HEK293 (cell line): ENCODE measurements at regions not wholly inside any gene's neighbourhood (a gene's known extent, or its start where the extent isn't known, plus 50 kb on each side); places are given as distances from the start of the nearest gene placed in this dataset.

Experiments used
- CTCF ChIA-PET: fragments of 350-600 bp; formaldehyde crosslinking; extraction: SDS; loops from one replicate; lab custom pipeline; 2021; ENCODE audit warnings: antibody characterized with exemption; lab: Yijun Ruan, JAX
- POLR2A ChIA-PET: fragments of 300-600 bp; formaldehyde crosslinking; extraction: SDS; loops from one replicate; lab custom pipeline; 2020; ENCODE audit warnings: antibody characterized with exemption, inconsistent platforms; lab: Yijun Ruan, JAX
- H3K27ac ChIP-seq: fragments of 200-500 bp; sonication (Bioruptor generic); 2 replicates; pipeline ENCODE4 v1.5.1; 2014; ENCODE audit warnings: low read depth, low read length, control low read depth, inconsistent platforms; ENCODE audit errors: extremely low read depth
- H3K36me3 ChIP-seq, 2 experiments: fragments of 200-500 bp in 1 of 2; sonication (Bioruptor generic) in 1 of 2; 1 replicate in 1 of 2; 2 replicates in 1 of 2; pipeline ENCODE4 v1.5.1; 2014 to 2017; ENCODE audit warnings: inconsistent platforms in 2 of 2, low read length in 2 of 2; ENCODE audit not compliant: control insufficient read depth in 2 of 2, insufficient read depth in 1 of 2
- H3K4me1 ChIP-seq: fragments of 200-500 bp; sonication (Bioruptor generic); 2 replicates; pipeline ENCODE4 v1.5.1; 2014; ENCODE audit warnings: mild to moderate bottlenecking, low read length, inconsistent platforms; ENCODE audit not compliant: control insufficient read depth, insufficient read depth
- H3K4me3 ChIP-seq: 2 replicates; pipeline ENCODE4 v1.5.1; 2011; ENCODE audit warnings: low read depth, mild to moderate bottlenecking, control low read depth, low read length, moderate library complexity
- H3K9me3 ChIP-seq: fragments of 200-500 bp; sonication (Bioruptor generic); 2 replicates; pipeline ENCODE4 v1.5.1; 2014; ENCODE audit warnings: low read depth, low read length, inconsistent platforms; ENCODE audit not compliant: control insufficient read depth, insufficient read depth
- HOXC10 ChIP-seq: sonication (generic); formaldehyde crosslinking; IDR thresholded peaks from 2 replicates; pipeline ENCODE4 v1.8.1; 2023; ENCODE audit warnings: mild to moderate bottlenecking, missing genetic modification reagents
- IKZF3 ChIP-seq: fragments of 450-650 bp; IDR thresholded peaks from 2 replicates; pipeline ENCODE4 v1.5.0; 2018; ENCODE audit warnings: missing biosample characterization, mild to moderate bottlenecking, missing genetic modification characterization, moderate library complexity
- MYNN ChIP-seq: fragments of 450-650 bp; formaldehyde crosslinking; IDR thresholded peaks from 2 replicates; pipeline ENCODE4 v1.5.1; 2016; ENCODE audit warnings: missing biosample characterization, missing genetic modification characterization, borderline replicate concordance
- SP7 ChIP-seq: fragments of 450-650 bp; formaldehyde crosslinking; IDR thresholded peaks from 2 replicates; pipeline ENCODE4 v1.5.1; 2016; ENCODE audit warnings: missing biosample characterization, missing genetic modification characterization
- ZFHX2 ChIP-seq: fragments of 450-650 bp; formaldehyde crosslinking; conservative IDR thresholded peaks from 2 replicates; pipeline ENCODE4 v1.5.1; 2016; ENCODE audit warnings: missing biosample characterization, missing genetic modification characterization
- ZFP3 ChIP-seq: fragments of 450-650 bp; formaldehyde crosslinking; IDR thresholded peaks from 2 replicates; pipeline ENCODE4 v1.5.1; 2016; ENCODE audit warnings: low read depth, missing biosample characterization, missing genetic modification characterization
- ZIC2 ChIP-seq: fragments of 450-650 bp; formaldehyde crosslinking; IDR thresholded peaks from 2 replicates; pipeline ENCODE4 v1.5.1; 2016; ENCODE audit warnings: missing biosample characterization, missing genetic modification characterization
- ZNF140 ChIP-seq: fragments of 450-650 bp; formaldehyde crosslinking; IDR thresholded peaks from 2 replicates; pipeline ENCODE4 v1.5.1; 2016; ENCODE audit warnings: missing biosample characterization, missing genetic modification characterization
- ZNF2 ChIP-seq: fragments of 450-650 bp; formaldehyde crosslinking; IDR thresholded peaks from 2 replicates; pipeline ENCODE4 v1.5.1; 2016; ENCODE audit warnings: missing biosample characterization, missing genetic modification characterization
- ZNF211 ChIP-seq: fragments of 450-650 bp; formaldehyde crosslinking; IDR thresholded peaks from 2 replicates; pipeline ENCODE4 v1.5.1; 2016; ENCODE audit warnings: low read depth, missing biosample characterization, missing genetic modification characterization
- ZNF248 ChIP-seq: fragments of 450-650 bp; formaldehyde crosslinking; IDR thresholded peaks from 2 replicates; pipeline ENCODE4 v1.5.1; 2017; ENCODE audit warnings: missing biosample characterization, missing genetic modification characterization
- ZNF311 ChIP-seq: fragments of 450-650 bp; formaldehyde crosslinking; IDR thresholded peaks from 2 replicates; pipeline ENCODE4 v1.5.1; 2017; ENCODE audit warnings: missing biosample characterization, missing genetic modification characterization, borderline replicate concordance
- ZNF354C ChIP-seq: fragments of 450-650 bp; formaldehyde crosslinking; IDR thresholded peaks from 2 replicates; pipeline ENCODE4 v1.5.1; 2016; ENCODE audit warnings: missing biosample characterization, missing genetic modification characterization, low read depth, borderline replicate concordance
- ZNF501 ChIP-seq: fragments of 450-650 bp; formaldehyde crosslinking; IDR thresholded peaks from 2 replicates; pipeline ENCODE4 v1.5.1; 2016; ENCODE audit warnings: missing biosample characterization, missing genetic modification characterization
- ZNF621 ChIP-seq: fragments of 450-650 bp; formaldehyde crosslinking; IDR thresholded peaks from 2 replicates; pipeline ENCODE4 v1.5.1; 2017; ENCODE audit warnings: missing biosample characterization, missing genetic modification characterization
- ZNF792 ChIP-seq: fragments of 450-650 bp; formaldehyde crosslinking; IDR thresholded peaks from 2 replicates; pipeline ENCODE4 v1.5.1; 2016; ENCODE audit warnings: missing biosample characterization, missing genetic modification characterization
- TF ChIP-seq, protein P1 (sequence below): fragments of 450-650 bp; formaldehyde crosslinking; IDR thresholded peaks from 2 replicates; pipeline ENCODE4 v1.5.1; 2017; ENCODE audit warnings: missing biosample characterization, missing genetic modification characterization
- TF ChIP-seq, protein P2 (sequence below): fragments of 450-650 bp; formaldehyde crosslinking; IDR thresholded peaks from 2 replicates; pipeline ENCODE4 v1.5.1; 2016; ENCODE audit warnings: missing biosample characterization, missing genetic modification characterization
- TF ChIP-seq, protein P3 (sequence below): fragments of 450-650 bp; formaldehyde crosslinking; IDR thresholded peaks from 2 replicates; pipeline ENCODE4 v1.5.1; 2016; ENCODE audit warnings: missing biosample characterization, missing genetic modification characterization

DNA sequence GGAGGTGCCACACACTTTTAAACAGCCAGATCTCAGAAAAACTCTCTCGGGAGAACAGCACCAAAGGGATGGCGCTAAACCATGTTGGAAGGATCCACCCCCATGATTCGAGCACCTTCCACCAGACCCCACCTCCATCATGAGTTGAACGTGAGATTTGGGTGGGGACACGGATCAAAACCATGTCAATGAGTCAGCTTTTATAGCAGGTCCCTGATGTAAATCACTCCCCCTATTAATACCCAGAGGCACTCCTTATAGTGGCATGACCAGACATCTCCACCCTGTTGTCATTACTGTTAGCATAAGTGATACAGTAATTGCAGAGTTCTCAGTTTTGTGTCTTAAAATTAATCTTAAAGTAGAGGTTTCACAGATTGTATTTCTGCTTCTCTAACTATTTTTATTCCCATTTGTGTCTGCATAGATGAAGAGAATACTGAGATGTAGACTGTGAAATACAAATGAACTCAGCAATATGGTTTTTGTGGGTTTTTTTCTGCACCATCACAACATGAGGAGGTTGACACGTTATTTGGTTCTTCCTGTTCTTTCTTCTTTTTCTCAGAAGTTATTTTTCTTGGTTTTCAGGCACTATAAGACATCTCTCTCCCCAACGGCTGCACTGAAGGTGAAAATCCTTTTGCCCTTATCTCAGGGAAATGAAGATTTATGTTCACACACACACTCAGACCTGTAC, 218.2 kb downstream of the ARL4C start (continued):
- TF ChIP-seq ZNF140 (tag by site-specific recombination) (no peak), HOXC10 (CRISPR knock-in tag) (no peak), ZNF211 (tag by site-specific recombination) (no peak), IKZF3 (tag by site-specific recombination) (no peak), ZNF792 (no peak), ZNF2 (tag by site-specific recombination) (no peak)
- TF ChIP-seq, protein P1, sequence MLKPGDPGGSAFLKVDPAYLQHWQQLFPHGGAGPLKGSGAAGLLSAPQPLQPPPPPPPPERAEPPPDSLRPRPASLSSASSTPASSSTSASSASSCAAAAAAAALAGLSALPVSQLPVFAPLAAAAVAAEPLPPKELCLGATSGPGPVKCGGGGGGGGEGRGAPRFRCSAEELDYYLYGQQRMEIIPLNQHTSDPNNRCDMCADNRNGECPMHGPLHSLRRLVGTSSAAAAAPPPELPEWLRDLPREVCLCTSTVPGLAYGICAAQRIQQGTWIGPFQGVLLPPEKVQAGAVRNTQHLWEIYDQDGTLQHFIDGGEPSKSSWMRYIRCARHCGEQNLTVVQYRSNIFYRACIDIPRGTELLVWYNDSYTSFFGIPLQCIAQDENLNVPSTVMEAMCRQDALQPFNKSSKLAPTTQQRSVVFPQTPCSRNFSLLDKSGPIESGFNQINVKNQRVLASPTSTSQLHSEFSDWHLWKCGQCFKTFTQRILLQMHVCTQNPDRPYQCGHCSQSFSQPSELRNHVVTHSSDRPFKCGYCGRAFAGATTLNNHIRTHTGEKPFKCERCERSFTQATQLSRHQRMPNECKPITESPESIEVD (tag by site-specific recombination), result no peak

DNA sequence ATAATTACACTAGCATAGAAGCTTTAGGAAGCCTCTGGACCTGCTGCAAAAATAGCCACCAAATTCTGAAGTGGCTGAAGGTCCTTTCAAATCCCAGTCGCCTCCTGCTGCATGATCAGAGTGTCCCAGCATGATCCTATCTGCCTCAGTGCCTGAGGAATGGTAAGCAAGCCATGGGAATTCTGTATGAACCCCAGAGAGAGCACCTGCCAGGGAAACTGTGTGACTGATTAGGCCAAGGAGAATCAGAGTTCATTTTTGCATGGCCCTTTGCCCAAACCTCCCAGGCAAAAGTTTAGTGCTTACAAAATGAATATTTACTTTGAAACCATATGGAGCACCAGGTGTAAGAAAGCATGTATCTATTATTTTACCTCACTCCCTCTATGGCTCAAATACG, 221.4 kb downstream of the ARL4C start:
- Histone ChIP-seq H3K4me1 (no peaks in the 10 kb centered on the region), H3K27ac (no peak overlapping the region), H3K36me3 (no peaks in the 10 kb centered on the region), H3K9me3 (no peaks in the 10 kb centered on the region), H3K4me3 (no peak overlapping the region)
- CTCF ChIA-PET, result no interaction called here
- POLR2A ChIA-PET, result interaction anchor here (0.6 kb wide), 1 partner anchor 158 kb away, joined by 3 read pairs; no protein-coding TSS in a partner anchor
- no peak for TF ChIP-seq ZNF311 (tag by site-specific recombination)
- TF ChIP-seq ZIC2, result peak; percentile 77

DNA sequence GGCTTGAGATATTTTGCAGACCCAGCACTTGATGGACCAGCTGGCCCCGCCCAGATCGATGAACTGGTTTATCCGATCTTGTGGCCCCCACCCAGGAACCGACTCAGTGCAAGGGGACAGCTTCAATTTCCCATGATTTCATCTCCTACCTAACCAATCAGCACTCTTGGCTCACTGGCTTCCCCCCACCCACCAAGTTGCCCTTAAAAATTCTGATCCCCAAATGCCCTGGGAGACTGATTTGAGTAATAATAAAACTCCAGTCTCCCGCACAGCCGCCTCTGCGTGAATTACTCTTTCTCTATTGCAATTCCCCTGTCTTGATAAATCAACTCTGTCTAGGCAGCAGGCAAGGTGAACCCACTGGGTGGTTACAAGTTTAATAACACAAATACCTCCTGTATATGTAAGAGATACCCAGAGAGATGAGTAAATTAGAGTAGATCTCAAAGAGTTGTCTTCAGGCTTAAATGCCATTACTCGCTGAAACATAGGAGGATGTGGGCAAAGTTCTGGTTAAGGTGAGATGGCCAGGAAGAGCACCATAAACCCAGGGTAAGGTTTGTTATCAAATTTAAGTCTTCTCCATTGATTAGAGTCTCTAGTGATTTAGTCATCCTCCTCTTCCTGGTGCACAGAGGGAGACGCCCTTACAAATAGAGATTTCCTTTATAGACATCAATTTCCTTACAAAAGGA, 222.8 kb downstream of the ARL4C start:
- Histone ChIP-seq H3K4me3 (no peak overlapping the region), H3K36me3 (no peaks in the 10 kb centered on the region), H3K4me1 (no peaks in the 10 kb centered on the region), H3K9me3 (no peaks in the 10 kb centered on the region), H3K27ac (no peak overlapping the region)
- POLR2A ChIA-PET, result no interaction called here
- TF ChIP-seq MYNN (tag by site-specific recombination) (no peak), ZFHX2 (tag by site-specific recombination) (no peak), ZNF354C (tag by site-specific recombination) (no peak), SP7 (tag by site-specific recombination) (no peak), IKZF3 (tag by site-specific recombination) (no peak), ZFP3 (tag by site-specific recombination) (no peak), ZNF621 (tag by site-specific recombination) (no peak), ZNF248 (no peak), ZNF501 (no peak)
- TF ChIP-seq, protein P2, sequence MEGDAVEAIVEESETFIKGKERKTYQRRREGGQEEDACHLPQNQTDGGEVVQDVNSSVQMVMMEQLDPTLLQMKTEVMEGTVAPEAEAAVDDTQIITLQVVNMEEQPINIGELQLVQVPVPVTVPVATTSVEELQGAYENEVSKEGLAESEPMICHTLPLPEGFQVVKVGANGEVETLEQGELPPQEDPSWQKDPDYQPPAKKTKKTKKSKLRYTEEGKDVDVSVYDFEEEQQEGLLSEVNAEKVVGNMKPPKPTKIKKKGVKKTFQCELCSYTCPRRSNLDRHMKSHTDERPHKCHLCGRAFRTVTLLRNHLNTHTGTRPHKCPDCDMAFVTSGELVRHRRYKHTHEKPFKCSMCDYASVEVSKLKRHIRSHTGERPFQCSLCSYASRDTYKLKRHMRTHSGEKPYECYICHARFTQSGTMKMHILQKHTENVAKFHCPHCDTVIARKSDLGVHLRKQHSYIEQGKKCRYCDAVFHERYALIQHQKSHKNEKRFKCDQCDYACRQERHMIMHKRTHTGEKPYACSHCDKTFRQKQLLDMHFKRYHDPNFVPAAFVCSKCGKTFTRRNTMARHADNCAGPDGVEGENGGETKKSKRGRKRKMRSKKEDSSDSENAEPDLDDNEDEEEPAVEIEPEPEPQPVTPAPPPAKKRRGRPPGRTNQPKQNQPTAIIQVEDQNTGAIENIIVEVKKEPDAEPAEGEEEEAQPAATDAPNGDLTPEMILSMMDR (tag by site-specific recombination), result no peak
- TF ChIP-seq, protein P3, sequence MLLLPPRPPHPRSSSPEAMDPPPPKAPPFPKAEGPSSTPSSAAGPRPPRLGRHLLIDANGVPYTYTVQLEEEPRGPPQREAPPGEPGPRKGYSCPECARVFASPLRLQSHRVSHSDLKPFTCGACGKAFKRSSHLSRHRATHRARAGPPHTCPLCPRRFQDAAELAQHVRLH (tag by site-specific recombination), result no peak
- TF ChIP-seq, all 188 proteins: peak for 0
- CTCF ChIA-PET, result no interaction called here
